ENCODE measurements at regions not wholly inside any gene's neighbourhood (a gene's known extent, or its start where the extent isn't known, plus 50 kb on each side); places are given as distances from the start of the nearest gene placed in this dataset.
"Not testable (repeated sequence)": the region's sequence is repeated elsewhere in the genome, so short reads cannot be mapped to it uniquely, and the experiment has no call there.

GRCh38 chr2:234409590-234409989, 87.3 kb downstream of the ARL4C start:
- DNase-seq (ENCODE audit: low read depth in 4 of 4, low spot score in 2 of 4) = no peak

- DNase-seq (ENCODE audit: low read depth in 4 of 4, low spot score in 2 of 4) = no peak
These were observed 90.8 kb downstream of the ARL4C start for GRCh38 chr2:234406085-234406484.

- DNase-seq (ENCODE audit: low read depth in 4 of 4, low spot score in 2 of 4) = no peak
These were observed 91.4 kb downstream of the ARL4C start for GRCh38 chr2:234405462-234405861.

- DNase-seq (ENCODE audit: low read depth in 4 of 4, low spot score in 2 of 4) = no peak
These were observed 91.9 kb downstream of the ARL4C start for GRCh38 chr2:234404957-234405356.

GRCh38 chr2:234403751-234404150, 93.1 kb downstream of the ARL4C start:
- DNase-seq (ENCODE audit: low read depth in 4 of 4, low spot score in 2 of 4) = no peak

GRCh38 chr2:234403074-234403473, 93.8 kb downstream of the ARL4C start:
- DNase-seq (ENCODE audit: low read depth in 4 of 4, low spot score in 2 of 4) = no peak

- no peak for DNase-seq (ENCODE audit: low read depth in 4 of 4, low spot score in 2 of 4)
These were observed 95.5 kb downstream of the ARL4C start for GRCh38 chr2:234401426-234401825.

- DNase-seq (ENCODE audit: low read depth in 4 of 4, low spot score in 2 of 4) = no peak
These were observed 97.2 kb downstream of the ARL4C start for GRCh38 chr2:234399451-234400246.

- no peak for DNase-seq (ENCODE audit: low read depth in 4 of 4, low spot score in 2 of 4)
These were observed 98.3 kb downstream of the ARL4C start for GRCh38 chr2:234398531-234398930.

- DNase-seq (ENCODE audit: low read depth in 4 of 4, low spot score in 2 of 4) = no peak
These were observed 100.9 kb downstream of the ARL4C start for GRCh38 chr2:234395891-234396420.

- no peak for DNase-seq (ENCODE audit: low read depth in 4 of 4, low spot score in 2 of 4)
These were observed 102.4 kb downstream of the ARL4C start for GRCh38 chr2:234394450-234394849.

- no peak for DNase-seq (ENCODE audit: low read depth in 4 of 4, low spot score in 2 of 4)
These were observed 103.5 kb downstream of the ARL4C start for GRCh38 chr2:234393354-234393753.

- no peak for DNase-seq (ENCODE audit: low read depth in 4 of 4, low spot score in 2 of 4)
These were observed 104.8 kb downstream of the ARL4C start for GRCh38 chr2:234392041-234392615.

GRCh38 chr2:234391625-234392024, 105.3 kb downstream of the ARL4C start:
- DNase-seq (ENCODE audit: low read depth in 4 of 4, low spot score in 2 of 4) = no peak

- DNase-seq (ENCODE audit: low read depth in 4 of 4, low spot score in 2 of 4) = not testable (repeated sequence)
These were observed 107.2 kb downstream of the ARL4C start for GRCh38 chr2:234389661-234390060.

GRCh38 chr2:234388591-234388990, 108.3 kb downstream of the ARL4C start:
- no peak for DNase-seq (ENCODE audit: low read depth in 4 of 4, low spot score in 2 of 4)

- DNase-seq (ENCODE audit: low read depth in 4 of 4, low spot score in 2 of 4) = no peak
These were observed 109.9 kb downstream of the ARL4C start for GRCh38 chr2:234386971-234387370.

GRCh38 chr2:234382131-234382530, 114.8 kb downstream of the ARL4C start:
- DNase-seq (ENCODE audit: low read depth in 4 of 4, low spot score in 2 of 4) = no peak

GRCh38 chr2:234378958-234379357, 117.9 kb downstream of the ARL4C start:
- not testable (repeated sequence) for DNase-seq (ENCODE audit: low read depth in 4 of 4, low spot score in 2 of 4)

- DNase-seq (ENCODE audit: low read depth in 4 of 4, low spot score in 2 of 4) = no peak
These were observed 118.4 kb downstream of the ARL4C start for GRCh38 chr2:234378440-234378839.

GRCh38 chr2:234377761-234378391, 119.0 kb downstream of the ARL4C start:
- DNase-seq (ENCODE audit: low read depth in 4 of 4, low spot score in 2 of 4) = no peak

- DNase-seq (ENCODE audit: low read depth in 4 of 4, low spot score in 2 of 4) = no peak
These were observed 120.7 kb downstream of the ARL4C start for GRCh38 chr2:234376229-234376628.
